ENCODE measurements at regions not wholly inside any gene's neighbourhood (a gene's known extent, or its start where the extent isn't known, plus 50 kb on each side); places are given as distances from the start of the nearest gene placed in this dataset.

DNA sequence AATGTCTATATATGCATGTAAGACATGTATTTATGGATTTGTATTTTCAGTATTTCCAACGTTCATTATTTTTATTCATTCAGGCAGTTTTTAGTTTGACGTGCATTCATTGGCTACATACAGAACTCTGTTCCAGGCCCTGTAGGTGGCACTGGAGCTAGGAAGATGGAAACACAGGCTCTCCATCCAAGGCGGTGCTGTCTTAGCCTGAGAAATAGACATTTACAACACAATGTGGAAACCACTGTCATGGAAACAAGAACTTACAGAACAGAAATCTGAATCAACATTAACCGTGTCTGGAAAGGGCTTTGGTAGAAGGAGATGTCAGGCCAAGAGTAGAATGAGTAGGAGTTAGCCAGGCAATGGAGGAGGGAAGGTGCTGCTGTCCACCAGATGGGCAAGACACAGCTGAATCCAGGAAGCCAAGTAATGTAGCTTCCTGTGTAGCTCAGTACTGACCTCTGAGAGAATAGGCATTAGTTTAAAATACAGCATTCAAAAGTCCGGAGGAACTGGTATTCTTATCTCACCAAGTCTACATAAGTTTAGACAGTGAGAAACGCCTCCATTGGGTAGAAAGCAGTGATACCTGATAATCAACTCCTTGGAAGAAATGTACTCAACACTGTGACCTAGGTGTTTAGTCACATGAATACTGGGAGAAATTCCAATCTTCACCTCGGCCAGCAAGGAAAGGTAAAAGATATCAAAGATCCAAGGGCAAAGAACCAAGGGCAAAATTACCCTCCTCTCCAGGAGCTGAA, 388.6 kb upstream of the CDH6 start:
- TF ChIP-seq CTCF (IDR thresholded peaks at IDR 0.05; ENCODE audit: insufficient read depth, low read length) = no peak
- TF ChIP-seq GABPA (IDR thresholded peaks at IDR 0.05; ENCODE audit: low read depth) = no peak
- TF ChIP-seq, protein P1, sequence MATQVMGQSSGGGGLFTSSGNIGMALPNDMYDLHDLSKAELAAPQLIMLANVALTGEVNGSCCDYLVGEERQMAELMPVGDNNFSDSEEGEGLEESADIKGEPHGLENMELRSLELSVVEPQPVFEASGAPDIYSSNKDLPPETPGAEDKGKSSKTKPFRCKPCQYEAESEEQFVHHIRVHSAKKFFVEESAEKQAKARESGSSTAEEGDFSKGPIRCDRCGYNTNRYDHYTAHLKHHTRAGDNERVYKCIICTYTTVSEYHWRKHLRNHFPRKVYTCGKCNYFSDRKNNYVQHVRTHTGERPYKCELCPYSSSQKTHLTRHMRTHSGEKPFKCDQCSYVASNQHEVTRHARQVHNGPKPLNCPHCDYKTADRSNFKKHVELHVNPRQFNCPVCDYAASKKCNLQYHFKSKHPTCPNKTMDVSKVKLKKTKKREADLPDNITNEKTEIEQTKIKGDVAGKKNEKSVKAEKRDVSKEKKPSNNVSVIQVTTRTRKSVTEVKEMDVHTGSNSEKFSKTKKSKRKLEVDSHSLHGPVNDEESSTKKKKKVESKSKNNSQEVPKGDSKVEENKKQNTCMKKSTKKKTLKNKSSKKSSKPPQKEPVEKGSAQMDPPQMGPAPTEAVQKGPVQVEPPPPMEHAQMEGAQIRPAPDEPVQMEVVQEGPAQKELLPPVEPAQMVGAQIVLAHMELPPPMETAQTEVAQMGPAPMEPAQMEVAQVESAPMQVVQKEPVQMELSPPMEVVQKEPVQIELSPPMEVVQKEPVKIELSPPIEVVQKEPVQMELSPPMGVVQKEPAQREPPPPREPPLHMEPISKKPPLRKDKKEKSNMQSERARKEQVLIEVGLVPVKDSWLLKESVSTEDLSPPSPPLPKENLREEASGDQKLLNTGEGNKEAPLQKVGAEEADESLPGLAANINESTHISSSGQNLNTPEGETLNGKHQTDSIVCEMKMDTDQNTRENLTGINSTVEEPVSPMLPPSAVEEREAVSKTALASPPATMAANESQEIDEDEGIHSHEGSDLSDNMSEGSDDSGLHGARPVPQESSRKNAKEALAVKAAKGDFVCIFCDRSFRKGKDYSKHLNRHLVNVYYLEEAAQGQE (IDR thresholded peaks at IDR 0.05; ENCODE audit: insufficient replicate concordance, low read depth) = no peak
- no peak for TF ChIP-seq POLR2AphosphoS5 (IDR thresholded peaks at IDR 0.05; ENCODE audit: low read depth)

All from HL-60 (cell line).